ENCODE measurements at regions not wholly inside any gene's neighbourhood (a gene's known extent, or its start where the extent isn't known, plus 50 kb on each side); places are given as distances from the start of the nearest gene placed in this dataset.

DNA sequence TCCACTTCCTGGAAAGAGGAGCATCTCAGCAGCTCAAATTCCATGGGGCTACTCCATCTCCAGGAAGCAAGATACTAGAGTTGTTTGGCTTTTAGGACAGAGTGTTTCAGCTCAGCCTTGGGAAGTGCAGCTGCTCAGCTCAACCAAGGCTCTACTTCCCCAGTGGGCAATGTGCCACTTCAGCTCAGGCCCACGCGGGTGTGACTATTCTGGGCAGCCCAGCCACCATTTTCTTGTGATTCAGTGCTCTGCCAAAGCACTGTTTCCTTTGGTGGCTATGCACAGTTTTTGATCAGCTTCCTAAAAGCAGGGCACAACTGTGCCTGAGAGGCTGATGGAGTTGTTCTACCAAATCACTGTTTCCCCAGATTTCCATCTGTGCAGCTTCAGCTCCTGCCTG, 1104.9 kb upstream of the TMPRSS15 start:
- DNase-seq (ENCODE audit: low read depth) = no peak

DNA sequence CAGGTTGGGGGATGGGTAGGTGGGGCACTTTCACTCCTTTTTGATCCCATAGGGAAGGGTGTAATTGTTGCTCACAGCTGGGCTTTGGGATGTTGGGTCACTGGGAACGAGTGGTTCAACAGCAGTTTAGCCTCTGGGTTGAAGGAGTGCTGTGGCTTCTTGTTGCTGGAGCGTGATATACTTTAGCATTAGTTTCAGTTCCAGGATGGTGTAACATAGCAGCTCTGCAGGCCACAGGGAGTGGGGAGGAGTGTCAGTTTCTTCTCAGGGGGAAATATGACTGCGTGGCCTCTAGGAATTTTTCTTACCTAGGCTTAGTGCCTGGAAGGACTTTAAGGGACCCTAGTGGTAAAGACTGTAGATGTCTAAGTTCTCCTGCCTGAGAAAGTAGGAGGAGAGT, 1105.3 kb upstream of the TMPRSS15 start:
- no peak for DNase-seq (ENCODE audit: low read depth)

DNA sequence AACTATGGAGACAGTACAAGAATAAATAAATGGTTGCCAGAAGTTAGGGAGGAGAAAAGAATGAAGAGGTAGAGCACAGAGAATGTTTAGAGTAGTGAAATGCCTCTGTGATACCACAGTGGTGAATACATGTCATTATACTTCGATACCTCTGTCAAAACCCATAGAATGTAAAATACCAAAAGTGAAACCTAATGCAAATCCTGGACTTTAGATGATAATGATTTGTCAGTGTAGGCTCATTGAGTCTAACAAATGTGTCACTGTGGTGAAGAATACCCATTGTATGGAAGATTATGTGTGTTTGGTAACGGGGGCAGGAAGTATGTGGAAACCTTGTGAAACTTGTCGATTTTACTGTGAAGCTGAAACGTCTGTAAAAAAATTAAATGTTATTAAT, 1106.5 kb upstream of the TMPRSS15 start:
- no peak for DNase-seq (ENCODE audit: low read depth)

DNA sequence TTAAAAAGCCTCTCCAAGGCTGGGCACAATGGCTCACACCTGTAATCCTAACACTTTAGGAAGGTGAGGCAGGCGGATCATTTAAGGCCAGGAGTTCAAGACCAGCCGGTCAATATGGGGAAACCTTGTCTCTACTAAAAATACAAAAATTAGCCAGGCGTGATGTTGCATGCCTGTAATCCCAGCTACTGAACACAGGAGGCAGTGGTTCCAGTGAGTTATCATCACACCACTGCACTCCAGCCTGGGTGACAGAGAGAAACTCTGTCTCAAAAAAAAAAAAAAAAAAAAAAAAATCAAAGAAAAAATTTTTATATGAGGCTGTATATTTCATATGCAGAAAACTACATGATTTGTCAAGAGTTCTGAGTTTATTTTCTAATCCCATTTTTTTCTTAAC, 1107.1 kb upstream of the TMPRSS15 start:
- DNase-seq (ENCODE audit: low read depth) = no peak

DNA sequence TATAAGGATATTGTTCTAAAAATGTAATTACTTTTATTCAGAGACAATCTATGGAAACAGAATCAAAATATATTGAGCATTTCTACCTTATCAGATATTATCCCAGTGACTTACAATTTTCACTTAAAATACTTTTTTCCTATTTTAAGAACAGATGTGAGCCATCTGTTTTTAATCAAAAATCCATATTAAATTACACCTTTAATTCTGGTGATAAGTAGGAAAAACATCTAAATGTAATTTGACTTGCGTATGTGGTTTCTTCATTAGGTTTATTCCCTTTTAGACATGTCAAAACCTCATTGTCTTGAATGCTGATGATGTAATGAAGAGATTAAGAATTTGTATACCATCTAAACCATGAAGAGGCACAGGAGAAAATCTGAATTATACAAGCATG, 1118.8 kb upstream of the TMPRSS15 start:
- DNase-seq (ENCODE audit: low read depth) = no peak

DNA sequence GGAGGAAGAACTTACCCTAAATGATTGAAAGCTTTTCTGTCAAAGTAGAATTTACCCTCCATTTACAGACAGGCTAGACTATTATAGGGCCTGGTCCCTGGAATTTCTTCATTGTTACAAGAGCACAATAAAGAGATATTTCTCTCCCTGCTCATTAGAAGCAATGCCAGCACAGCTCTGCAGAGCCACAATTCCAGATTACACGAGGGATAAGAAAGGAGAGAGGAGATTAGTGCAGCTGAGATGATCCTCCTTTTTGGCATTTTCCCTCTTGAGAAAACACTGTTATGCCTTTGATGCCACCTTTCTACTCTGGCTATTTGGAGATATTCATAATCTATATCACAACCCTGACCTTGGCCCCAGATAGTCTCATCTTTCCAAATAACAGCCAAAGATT, 1119.5 kb upstream of the TMPRSS15 start:
- DNase-seq (ENCODE audit: low read depth) = no peak

DNA sequence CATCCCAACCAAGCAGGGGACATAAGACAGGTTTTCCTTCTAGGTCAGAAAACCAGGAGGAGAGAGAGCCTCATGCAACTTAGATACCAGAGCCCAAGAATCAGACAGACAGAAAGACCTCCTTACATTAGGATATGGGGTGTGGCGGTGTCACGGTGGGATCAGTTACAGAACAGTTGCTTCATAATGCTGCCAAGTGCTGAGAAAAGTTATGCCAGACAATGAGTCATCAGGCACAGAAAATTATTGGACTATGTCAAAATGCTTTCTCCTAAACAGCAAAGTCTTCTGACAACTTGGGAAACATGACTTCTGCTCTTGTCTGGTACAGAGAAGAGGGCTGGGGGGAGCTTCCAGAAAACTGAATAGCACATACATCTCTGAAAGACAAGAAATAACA, 1120.2 kb upstream of the TMPRSS15 start:
- DNase-seq (ENCODE audit: low read depth) = peak; percentile 62

DNA sequence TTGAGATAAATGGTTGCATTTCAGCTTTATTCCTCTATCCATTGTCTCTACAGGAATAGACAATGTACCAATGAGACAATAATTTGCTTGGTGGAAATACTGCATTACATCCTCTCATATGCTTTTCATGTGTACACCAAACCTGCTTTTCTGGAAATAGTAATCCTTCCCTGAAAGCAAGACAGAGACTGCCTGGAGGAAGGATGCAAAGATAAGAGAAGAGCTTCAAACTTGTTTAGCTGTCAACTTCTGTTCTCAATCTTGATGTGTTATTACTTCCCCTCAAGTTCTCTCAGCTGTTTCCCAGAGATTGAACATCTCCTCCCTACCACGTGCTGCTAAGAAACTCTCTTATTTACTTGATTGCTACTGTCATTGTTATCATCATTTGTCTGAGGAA, 1125.4 kb upstream of the TMPRSS15 start:
- DNase-seq (ENCODE audit: low read depth) = no peak

DNA sequence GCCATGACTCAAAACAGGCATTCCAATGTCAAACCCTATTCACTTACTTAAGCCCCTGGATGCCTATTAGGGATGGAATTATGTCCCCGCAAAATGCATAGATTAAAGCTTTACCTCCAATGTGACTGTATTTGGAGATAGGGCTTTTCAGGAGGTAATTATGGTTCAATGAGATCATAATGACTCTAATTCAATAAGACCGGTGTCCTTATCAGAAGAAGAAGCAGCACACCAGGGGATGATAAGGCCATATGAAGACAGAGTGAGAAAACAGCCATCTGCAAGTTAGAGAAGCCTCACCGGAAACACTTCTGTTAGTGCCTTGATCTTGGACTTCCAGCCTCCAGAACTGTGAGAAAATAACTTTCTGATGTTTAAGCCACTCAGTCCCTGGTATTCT, 1131.8 kb upstream of the TMPRSS15 start:
- DNase-seq (ENCODE audit: low read depth) = no peak

DNA sequence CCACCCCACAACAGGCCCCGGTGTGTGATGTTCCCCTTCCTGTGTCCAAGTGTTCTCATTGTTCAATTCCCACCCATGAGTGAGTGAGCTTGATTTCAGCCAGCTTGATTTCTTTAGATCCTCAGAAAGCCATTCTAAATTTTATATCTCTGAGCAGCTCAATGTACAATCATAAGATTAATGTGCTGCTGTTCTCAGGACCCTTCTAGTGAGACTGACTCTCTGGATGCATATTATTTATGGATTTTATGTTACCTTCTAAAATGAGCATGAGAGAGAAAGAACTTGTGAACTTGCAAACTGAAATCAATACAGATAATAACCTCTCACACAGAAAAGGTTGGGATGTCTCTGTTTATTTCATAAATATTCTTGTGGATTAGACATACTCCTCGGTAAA, 1133.5 kb upstream of the TMPRSS15 start:
- no peak for DNase-seq (ENCODE audit: low read depth)

DNA sequence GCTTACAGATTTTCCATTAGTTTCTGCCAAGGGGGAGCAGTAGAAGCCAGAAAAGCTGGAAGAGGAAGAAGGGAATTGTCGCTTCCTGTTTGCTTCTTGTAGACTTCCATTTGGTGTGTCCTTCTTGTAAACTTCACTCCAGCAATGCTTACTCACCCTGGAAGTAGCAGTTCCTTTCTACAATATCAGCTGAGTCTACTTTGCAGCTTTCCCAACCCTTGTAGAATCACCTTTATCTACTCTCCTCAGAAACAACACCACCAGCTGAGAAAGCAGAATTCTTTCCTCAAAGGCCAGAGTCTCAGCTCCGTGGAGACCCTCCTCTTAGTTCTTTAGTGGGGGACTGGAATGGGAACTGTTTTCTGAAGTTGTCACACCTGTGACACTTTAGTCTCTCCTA, 1136.7 kb upstream of the TMPRSS15 start:
- peak; percentile 11 for DNase-seq (ENCODE audit: low read depth)

DNA sequence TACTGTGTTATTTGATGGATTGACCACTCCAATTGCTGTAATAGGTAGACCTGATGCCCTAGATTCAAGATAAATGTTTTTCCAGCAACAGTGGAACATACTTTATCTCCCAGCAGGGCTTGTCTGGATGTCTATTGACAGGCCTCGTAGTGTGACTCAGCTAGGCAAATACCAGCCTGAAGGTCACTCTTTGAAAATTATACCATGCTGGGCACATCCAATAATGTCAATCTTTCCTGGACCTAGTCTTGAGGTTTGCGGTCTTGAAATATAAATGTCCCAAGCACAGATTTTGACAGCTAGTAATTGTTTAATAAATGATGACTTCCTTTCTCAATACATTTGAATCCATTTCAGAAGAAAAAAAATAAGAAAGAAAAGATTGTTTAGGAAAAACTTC, 1138.0 kb upstream of the TMPRSS15 start:
- DNase-seq (ENCODE audit: low read depth) = peak; percentile 30

DNA sequence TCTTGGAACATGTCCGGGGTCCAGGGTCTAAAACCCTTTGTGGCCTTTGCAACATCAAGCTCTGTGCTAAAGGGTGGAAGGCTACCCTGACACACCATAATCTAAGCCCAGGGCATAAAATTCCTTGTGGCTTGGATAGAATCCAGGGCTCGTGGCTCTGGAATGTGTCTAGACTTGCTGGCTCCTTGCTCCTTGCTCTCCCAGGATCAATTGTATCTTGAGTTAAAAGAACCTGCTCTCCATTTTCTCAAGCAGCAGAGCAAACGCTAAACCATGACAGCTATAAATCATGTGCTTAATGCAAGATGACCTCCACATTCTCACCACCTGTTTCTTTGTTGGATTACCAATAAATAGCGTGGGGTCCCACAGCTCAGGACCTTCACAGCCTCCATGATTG, 1140.9 kb upstream of the TMPRSS15 start:
- peak; percentile 43 for DNase-seq (ENCODE audit: low read depth)

DNA sequence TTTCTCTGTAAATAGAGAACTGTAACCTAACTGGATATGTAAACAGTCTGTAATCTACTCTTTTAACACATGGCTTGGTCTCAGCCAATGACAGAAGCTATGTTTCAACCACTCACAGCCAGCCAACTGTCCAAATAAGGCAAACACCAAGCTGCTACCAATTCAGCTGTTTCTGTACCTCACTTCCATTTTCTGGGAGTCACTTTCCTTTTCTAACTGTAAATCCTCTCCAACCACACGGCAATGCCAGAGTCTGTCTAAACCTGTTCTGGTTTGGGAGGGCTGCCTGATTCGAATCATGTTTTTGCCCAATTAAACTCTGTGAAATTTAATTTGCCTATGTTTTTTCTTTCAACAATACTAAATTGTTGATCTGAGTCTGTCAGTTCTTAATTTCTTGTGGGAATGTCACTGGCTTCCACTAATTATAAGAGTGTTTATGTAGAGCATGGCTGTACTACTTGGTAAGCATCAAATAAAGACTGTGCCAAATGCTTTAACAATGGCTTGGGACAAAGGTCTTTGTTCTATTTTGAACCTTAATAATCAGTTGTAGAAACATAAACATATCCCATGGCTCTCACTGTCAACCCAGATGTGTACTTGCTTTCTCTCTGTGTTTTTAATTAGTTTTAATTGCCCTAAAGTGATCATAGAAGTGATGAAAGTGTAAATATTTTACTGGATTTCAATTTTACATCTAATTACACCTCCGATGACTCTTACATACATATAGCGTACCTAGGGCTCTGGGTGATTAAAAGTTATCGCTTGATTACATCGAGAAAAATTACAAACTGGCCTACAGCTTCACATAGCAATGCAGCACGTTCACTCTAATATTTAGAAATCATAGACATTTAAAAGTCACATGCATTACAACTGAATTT, 1144.6 kb upstream of the TMPRSS15 start:
- DNase-seq (ENCODE audit: low read depth) = no peak

DNA sequence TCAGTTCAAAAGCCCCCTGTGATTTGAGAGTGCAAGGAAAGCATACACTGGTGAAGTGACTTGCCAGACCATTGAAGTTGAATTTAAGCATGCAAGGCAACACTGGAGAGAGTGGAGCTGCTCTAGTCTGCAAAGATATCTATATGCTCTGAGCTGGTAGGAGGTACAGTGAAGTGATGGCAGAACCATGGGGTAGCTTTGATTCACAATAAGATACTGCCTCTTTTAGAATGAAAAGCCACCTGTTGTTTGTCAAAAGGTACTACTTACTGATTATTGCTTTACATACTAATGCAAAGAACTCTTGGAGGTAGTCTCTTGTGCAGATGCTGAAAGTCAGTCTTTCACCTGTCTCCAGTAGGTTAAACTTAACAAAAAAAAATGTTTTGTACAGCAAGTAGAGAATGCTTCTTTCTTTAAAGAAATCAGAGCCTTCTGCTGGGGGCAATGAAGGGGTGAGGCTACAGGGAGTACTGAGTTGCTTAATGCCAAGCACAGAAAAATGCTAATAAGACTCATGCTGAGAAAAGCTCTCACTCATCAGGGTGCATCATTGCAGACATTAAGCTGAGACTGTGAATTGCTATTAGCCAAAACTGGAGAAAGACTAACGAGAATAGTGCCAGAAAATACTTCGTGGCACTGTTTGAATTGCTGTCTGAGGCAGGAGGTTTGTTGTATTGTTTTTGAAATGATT, 1150.5 kb upstream of the TMPRSS15 start:
- no peak for DNase-seq (ENCODE audit: low read depth)

DNA sequence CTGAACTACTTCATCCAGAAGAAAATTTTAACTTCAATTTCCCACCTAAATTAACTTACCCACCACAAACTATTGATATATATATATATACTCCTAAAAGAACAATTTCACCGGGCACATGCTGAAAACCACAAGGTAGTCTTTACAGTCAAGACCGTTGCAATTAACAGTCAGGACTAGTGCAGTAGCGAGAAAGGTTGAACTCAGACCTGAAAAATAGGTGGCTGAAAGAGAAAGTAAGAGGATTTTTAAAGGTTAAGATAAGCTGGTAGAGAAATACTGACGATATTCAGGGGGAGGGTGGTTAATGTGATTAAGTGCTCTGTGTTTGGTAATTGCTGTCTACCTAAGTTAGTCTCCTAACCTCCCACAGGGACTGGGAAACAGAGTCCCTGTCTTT, 1153.5 kb upstream of the TMPRSS15 start:
- no peak for DNase-seq (ENCODE audit: low read depth)

DNA sequence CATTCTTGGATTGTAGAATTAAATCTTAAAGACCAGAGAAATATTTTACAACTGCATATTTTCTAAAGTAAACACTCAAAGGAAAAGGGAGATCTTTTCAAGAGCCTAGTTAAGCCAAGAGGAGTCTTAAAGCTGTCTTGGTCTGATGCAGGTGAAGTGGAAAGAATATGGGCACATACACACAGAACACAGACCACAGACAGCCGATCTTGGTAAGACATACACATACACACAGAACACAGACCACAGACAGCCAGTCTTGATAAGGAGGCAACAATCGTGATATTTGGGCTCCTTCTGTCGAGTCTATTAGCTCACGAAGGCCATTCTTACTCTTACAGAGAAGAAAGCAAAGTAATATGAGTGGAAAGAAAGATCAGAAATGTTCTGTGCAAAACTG, 1153.9 kb upstream of the TMPRSS15 start:
- no peak for DNase-seq (ENCODE audit: low read depth)

DNA sequence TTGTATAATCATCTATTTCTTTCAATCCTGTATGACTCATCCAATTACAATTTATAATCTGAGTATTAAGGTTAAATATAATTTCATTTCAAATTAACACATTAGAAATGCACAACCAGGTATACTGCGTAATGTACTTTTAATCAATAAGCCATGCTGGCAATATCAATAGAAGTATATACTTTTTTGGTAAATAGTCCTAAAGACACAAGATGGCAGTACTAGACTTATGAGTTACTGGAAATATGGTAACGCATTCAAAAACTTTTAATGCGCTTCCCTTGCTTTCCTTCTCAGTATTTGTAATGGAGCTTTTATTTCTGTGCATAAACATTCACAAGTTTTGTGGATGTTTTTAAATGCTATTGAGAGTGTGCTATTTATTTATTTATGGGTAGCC, 1162.0 kb upstream of the TMPRSS15 start:
- no peak for DNase-seq (ENCODE audit: low read depth)

DNA sequence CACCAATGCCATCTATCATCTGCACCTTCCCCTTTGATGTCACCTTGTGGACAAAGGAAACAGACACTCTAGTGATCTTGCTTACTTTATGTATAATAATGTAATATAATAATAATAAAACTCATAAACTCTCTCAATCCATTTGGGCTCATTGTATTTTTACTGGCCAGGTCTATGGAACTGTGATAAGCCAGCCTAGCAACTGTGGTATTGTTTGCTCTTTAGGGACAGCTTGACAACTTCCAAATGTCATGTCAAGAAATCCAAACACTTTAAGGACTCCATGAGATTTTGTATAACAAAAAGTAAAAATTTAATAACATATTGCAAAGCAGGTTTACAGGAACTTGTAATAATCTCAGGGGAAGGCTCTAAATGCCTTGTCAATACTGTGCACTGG, 1163.4 kb upstream of the TMPRSS15 start:
- no peak for DNase-seq (ENCODE audit: low read depth)

DNA sequence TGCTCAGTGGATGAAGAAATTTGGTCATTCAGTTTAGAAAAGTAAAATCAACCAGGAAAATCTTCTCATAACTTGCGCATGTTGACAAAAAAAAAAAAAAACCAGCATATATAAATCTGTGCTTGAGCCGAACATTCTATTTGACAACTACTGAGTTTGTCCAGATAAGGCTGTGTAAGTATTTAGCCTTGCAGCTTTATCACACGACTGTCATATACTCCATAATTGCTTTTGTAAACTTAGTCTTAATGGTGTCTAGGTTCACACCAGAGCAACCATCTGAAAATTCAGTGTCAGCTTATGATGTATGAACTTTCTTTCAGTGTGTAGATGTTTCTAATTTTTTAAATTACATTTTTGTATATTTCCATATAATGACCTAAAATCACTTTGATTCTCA, 1173.8 kb upstream of the TMPRSS15 start:
- no peak for DNase-seq (ENCODE audit: low read depth)

DNA sequence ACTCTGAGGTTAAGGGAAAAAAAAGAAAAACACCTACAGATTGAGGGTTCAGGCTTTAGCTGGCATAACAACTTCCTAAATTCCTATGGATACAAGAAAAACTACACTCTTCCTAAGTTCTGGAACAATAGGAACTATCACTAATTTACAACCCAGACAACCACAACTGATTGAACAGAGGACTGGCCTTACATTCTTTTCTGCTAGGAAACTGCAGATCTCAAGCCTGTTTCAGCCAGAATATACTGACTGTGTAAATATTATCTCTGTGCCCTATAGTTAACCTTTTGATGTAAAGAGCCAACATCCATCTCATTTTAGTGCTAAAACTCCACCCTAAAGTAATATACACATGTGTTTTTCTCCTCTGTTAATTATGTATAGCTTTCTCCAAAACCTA, 1186.5 kb upstream of the TMPRSS15 start:
- no peak for DNase-seq (ENCODE audit: low read depth)

DNA sequence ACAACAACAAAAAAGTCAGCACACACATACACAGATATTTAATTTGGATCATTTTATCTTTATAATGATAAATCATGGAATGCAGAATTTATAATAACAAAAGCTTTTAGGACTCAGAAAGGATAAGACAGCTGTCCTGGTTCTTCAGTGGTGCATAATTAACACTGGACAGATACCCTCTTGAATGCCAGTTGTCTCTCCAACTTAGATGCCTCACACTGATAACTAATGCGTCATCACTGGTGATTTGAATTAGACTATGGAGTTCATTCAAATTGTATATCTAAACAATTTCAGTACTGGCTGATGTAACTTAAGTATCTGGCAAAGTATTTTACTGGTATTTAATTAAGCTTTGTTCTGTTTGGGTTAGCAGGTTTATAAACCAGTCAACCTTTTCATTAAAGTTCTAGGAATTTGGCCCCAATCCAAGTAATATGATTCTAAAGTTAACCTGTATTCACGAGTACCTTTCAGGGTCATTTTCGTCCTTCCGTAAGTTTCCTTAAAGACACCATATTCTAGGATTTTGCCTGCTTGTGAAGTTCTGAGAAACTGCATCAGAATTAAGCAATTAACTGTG, 1199.5 kb upstream of the TMPRSS15 start:
- DNase-seq (ENCODE audit: low read depth) = no peak

All from HT1080 (cell line).